H7 (cell line): ENCODE measurements at regions not wholly inside any gene's neighbourhood (a gene's known extent, or its start where the extent isn't known, plus 50 kb on each side); places are given as distances from the start of the nearest gene placed in this dataset.

ENCODE experiments used
- DNase-seq: peaks from one replicate; pipeline ENCODE4 v3.0.0; 2012
- H3K27me3 ChIP-seq: 2 replicates; pipeline ENCODE4 v1.6.0; 2011; ENCODE audit warnings: mild to moderate bottlenecking, low read length; ENCODE audit not compliant: control insufficient read depth, insufficient read depth
- H3K36me3 ChIP-seq: replicated peaks from 2 replicates; pipeline ENCODE4 v1.5.1; 2011; ENCODE audit warnings: low read length; ENCODE audit not compliant: control insufficient read depth, insufficient read depth
- H3K4me3 ChIP-seq: 2 replicates; pipeline ENCODE4 v1.5.1; 2011; ENCODE audit warnings: low read depth, mild to moderate bottlenecking, control low read depth, low read length, moderate library complexity; ENCODE audit not compliant: insufficient read depth

DNA sequence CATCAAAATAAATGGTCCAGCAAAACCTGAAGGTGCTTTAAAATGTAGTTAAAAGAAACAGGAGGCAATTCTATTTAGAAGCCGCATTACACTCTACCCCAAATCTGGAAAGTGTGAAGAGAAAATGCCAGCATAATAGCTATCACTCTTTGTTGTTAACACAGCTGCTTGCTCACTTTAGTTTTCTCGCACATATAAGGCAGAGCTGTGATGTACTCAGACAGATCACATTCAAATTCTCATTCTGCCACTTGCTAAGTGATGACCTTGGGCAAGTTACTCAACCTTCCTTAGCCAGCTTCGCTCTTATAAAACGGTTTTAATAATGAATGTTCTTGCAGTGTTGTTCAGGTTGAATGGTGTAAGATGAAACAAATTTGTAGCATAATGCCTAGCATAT, 56.0 kb upstream of the MGAT4C start:
- no peaks in the 10 kb centered on the region for H3K27me3 ChIP-seq
- DNase-seq = no peak
- no peaks in the 10 kb centered on the region for H3K36me3 ChIP-seq
- H3K4me3 ChIP-seq = no peak overlapping the region
